ENCODE measurements at regions not wholly inside any gene's neighbourhood (a gene's known extent, or its start where the extent isn't known, plus 50 kb on each side); places are given as distances from the start of the nearest gene placed in this dataset.

- TF ChIP-seq, protein P1, sequence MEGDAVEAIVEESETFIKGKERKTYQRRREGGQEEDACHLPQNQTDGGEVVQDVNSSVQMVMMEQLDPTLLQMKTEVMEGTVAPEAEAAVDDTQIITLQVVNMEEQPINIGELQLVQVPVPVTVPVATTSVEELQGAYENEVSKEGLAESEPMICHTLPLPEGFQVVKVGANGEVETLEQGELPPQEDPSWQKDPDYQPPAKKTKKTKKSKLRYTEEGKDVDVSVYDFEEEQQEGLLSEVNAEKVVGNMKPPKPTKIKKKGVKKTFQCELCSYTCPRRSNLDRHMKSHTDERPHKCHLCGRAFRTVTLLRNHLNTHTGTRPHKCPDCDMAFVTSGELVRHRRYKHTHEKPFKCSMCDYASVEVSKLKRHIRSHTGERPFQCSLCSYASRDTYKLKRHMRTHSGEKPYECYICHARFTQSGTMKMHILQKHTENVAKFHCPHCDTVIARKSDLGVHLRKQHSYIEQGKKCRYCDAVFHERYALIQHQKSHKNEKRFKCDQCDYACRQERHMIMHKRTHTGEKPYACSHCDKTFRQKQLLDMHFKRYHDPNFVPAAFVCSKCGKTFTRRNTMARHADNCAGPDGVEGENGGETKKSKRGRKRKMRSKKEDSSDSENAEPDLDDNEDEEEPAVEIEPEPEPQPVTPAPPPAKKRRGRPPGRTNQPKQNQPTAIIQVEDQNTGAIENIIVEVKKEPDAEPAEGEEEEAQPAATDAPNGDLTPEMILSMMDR (IDR thresholded peaks at IDR 0.05; ENCODE audit: low read depth, low read length, missing control alignments) = no peak
These were observed 153.7 kb upstream of the MSX2 start for GRCh38 chr5:174570662-174571061.

DNA sequence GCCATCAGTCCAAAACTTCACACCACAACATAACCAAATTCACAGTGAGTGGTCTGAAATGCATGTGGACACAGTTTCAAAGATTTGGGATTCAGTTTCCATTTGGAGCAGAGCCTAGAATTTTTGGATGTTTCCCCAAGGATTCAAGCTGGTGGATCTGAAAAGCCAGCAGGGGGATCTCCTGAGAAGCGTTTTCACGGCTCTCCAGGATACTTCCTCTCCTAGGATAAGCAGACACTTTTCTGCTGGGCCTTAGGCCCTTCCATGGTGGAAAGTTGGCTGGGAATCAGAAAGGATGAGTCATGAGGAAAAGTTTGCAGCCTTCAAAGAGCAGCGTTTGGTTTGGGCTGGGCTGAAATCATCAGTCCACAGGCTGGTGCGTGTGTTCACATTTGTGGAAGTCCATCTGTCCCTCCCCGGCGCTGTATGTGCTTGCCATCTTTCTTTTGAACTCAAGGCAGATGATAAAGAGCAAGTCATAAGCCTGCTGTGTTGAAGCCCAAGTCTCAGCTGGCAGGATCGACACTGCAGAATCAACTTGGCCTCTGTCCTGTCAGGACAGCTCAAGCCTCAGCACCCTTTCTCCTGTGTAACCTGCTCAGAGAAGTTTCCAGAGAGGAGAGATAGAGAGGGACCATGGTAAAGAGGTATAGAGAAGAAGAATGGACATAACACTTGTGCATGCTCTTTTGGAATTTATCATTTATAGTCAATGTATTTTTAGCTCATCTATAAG lies 152.6 kb upstream of the MSX2 start:
- TF ChIP-seq, protein P1 (IDR thresholded peaks at IDR 0.05; ENCODE audit: low read depth, low read length, missing control alignments) = peak; percentile 62
- H3K4me3 ChIP-seq (replicated peaks; ENCODE audit: low read depth, low read length) = no peak overlapping the region
- peak; percentile 97 for DNase-seq (ENCODE audit: extremely low read depth, low read depth)

More at GRCh38 chr5:174570662-174571061, 153.7 kb upstream of the MSX2 start:
- H3K4me3 ChIP-seq (replicated peaks; ENCODE audit: low read depth, low read length) = no peak overlapping the region
- no peak for DNase-seq (ENCODE audit: extremely low read depth, low read depth)

DNA sequence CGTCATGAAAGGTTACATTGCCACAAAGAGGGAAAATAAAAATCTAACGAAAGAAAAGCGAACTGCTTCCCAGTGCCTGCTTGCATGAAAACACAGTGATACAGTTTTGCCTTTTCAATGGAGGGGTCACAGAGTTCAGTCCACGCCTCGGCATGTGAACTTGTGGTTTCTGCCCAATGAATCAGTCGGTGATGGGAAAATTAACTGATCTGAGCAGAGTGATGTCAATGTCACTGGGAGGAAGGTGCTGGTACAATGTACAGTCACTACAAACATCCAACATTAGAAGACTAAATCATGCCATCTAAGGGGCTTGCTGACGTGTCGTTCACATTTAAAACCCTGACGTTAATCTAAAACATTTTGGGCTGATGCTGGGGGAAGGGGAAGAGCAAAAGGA lies 151.8 kb upstream of the MSX2 start:
- no peak for DNase-seq (ENCODE audit: extremely low read depth, low read depth)
- TF ChIP-seq, protein P1 (IDR thresholded peaks at IDR 0.05; ENCODE audit: low read depth, low read length, missing control alignments) = no peak
- H3K4me3 ChIP-seq (replicated peaks; ENCODE audit: low read depth, low read length) = no peak overlapping the region

DNA sequence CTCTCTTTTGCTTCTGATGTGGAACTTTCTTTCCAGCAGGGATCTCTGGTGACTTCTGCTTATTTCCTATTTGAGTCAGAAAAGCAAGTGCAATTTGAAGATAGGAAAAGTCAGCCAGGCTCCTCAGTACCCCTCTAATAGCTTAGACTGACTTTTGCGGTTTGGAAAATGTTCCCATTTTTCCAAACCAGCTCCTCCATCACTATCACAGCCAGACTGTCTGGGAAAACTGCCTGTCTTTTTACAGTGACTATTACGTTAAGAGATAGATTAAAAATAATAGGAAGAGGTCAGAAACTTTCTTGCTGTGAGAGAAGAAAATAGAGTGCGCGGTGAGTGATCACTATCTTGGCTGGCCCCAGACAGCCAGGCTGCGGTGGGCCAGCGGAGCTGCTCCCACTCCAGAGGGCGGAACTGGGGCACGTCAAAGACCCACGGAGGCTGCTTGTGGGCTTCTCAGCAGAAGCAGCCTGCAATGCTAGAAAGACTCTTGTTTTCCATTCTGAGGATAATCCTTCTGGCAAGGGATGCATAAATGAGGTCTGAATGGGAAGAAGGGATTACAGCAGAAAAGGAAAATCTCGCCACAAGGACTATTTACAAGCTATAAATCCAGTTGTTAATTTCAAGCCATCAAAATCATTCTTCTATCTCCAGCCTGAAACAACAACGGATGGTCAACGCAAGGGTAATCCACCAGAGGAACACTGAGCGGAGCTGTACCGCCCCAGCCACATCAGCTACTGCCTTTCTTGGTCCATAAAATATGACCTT lies 151.0 kb upstream of the MSX2 start:
- no peak overlapping the region for H3K4me3 ChIP-seq (replicated peaks; ENCODE audit: low read depth, low read length)
- TF ChIP-seq, protein P1 (IDR thresholded peaks at IDR 0.05; ENCODE audit: low read depth, low read length, missing control alignments) = no peak
- no peak for DNase-seq (ENCODE audit: extremely low read depth, low read depth)

DNA sequence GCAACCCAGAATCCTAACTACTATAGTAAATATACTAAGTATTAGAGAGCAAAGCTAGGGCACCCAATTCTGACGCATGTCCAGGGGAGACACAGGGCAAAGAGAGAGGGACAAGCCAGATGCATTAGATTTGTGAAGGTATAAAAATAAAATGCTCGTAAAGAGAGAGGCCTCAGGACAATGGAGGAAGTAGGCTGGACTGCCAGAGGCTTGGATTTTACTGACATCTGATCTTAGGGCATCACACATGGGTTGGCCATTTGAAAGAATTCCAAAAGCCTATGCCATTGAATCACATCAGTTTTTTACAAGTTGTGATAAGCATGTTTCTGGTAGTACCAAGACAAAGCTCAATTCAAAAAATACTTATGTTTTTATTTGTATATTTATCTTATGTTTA lies 149.3 kb upstream of the MSX2 start:
- no peak for DNase-seq (ENCODE audit: extremely low read depth, low read depth)
- TF ChIP-seq, protein P1 (IDR thresholded peaks at IDR 0.05; ENCODE audit: low read depth, low read length, missing control alignments) = no peak
- H3K4me3 ChIP-seq (replicated peaks; ENCODE audit: low read depth, low read length) = no peak overlapping the region

- no peak overlapping the region for H3K4me3 ChIP-seq (replicated peaks; ENCODE audit: low read depth, low read length)
- TF ChIP-seq, protein P1 (IDR thresholded peaks at IDR 0.05; ENCODE audit: low read depth, low read length, missing control alignments) = no peak
- DNase-seq (ENCODE audit: extremely low read depth, low read depth) = no peak
These were observed 148.3 kb upstream of the MSX2 start for GRCh38 chr5:174576042-174576441.

Measured in HFF-Myc (cell line).